Fibroblast of the aortic adventitia (primary cell): ENCODE measurements at regions not wholly inside any gene's neighbourhood (a gene's known extent, or its start where the extent isn't known, plus 50 kb on each side); places are given as distances from the start of the nearest gene placed in this dataset.

Experiments
- DNase-seq: peaks from one replicate; pipeline ENCODE4 v3.0.0-alpha.2; 2010; ENCODE audit warnings: low read depth
- H3K4me3 ChIP-seq: 2 replicates; pipeline ENCODE4 v1.5.1; 2011; ENCODE audit warnings: low read depth, mild to moderate bottlenecking, control low read depth, low read length, moderate library complexity
- CTCF ChIP-seq: IDR thresholded peaks from 2 replicates; pipeline ENCODE4 v1.5.1; 2011; ENCODE audit warnings: mild to moderate bottlenecking, low read length, control low read depth, inconsistent platforms; ENCODE audit not compliant: insufficient read depth

GRCh38 chr6:165752451-165752850 lies 89.4 kb upstream of the PDE10A start:
- no peak for TF ChIP-seq CTCF
- H3K4me3 ChIP-seq, result no peak overlapping the region
- no peak for DNase-seq

- no peak for DNase-seq
- H3K4me3 ChIP-seq, result no peak overlapping the region
- TF ChIP-seq CTCF, result no peak
Observed at GRCh38 chr6:165751486-165751885, 88.4 kb upstream of the PDE10A start.

- DNase-seq, result no peak
- no peak overlapping the region for H3K4me3 ChIP-seq
- TF ChIP-seq CTCF, result no peak
Observed at GRCh38 chr6:165749163-165749562, 86.1 kb upstream of the PDE10A start.

GRCh38 chr6:165748390-165748789 lies 85.3 kb upstream of the PDE10A start:
- no peak for DNase-seq
- H3K4me3 ChIP-seq, result no peak overlapping the region
- no peak for TF ChIP-seq CTCF

- DNase-seq, result no peak
- no peak for TF ChIP-seq CTCF
- H3K4me3 ChIP-seq, result no peak overlapping the region
Observed at GRCh38 chr6:165747963-165748362, 84.9 kb upstream of the PDE10A start.

GRCh38 chr6:165746331-165746730 lies 83.3 kb upstream of the PDE10A start:
- no peak overlapping the region for H3K4me3 ChIP-seq
- DNase-seq, result no peak
- TF ChIP-seq CTCF, result no peak

GRCh38 chr6:165745492-165745891 lies 82.5 kb upstream of the PDE10A start:
- TF ChIP-seq CTCF, result no peak
- no peak for DNase-seq
- no peak overlapping the region for H3K4me3 ChIP-seq
